Erythroblast (primary cell): ENCODE measurements at regions not wholly inside any gene's neighbourhood (a gene's known extent, or its start where the extent isn't known, plus 50 kb on each side); places are given as distances from the start of the nearest gene placed in this dataset.

Experiments used
- GATA1 ChIP-seq: IDR thresholded peaks from 2 replicates; pipeline ENCODE4 v1.6.1; 2011; ENCODE audit warnings: low read depth, mild to moderate bottlenecking, control low read depth, low read length, moderate library complexity
- POLR2A ChIP-seq: IDR thresholded peaks from 2 replicates; pipeline ENCODE4 v1.6.1; 2011; ENCODE audit warnings: mild to moderate bottlenecking, low read length

GRCh38 chr4:170386971-170387370 is 297.2 kb upstream of the AADAT start:
- TF ChIP-seq POLR2A (no peak), GATA1 (no peak)
